AG04450 (cell line): ENCODE measurements at regions not wholly inside any gene's neighbourhood (a gene's known extent, or its start where the extent isn't known, plus 50 kb on each side); places are given as distances from the start of the nearest gene placed in this dataset.

Source experiments
- CTCF ChIA-PET: fragments of 300-600, 350-600 bp; formaldehyde crosslinking; extraction: SDS; loops from one replicate; lab custom pipeline; 2022; ENCODE audit warnings: antibody characterized with exemption, inconsistent platforms; lab: Charles Lee
- POLR2A ChIA-PET: fragments of 350-600 bp; formaldehyde crosslinking; extraction: SDS; loops from one replicate; lab custom pipeline; 2021; ENCODE audit warnings: antibody characterized with exemption, inconsistent platforms; lab: Yijun Ruan, JAX
- DNase-seq: peaks from one replicate; pipeline ENCODE4 v3.0.0-alpha.2; 2011; ENCODE audit warnings: low read depth, low spot score
- H3K27ac ChIP-seq: one replicate; pipeline ENCODE4 v1.5.1; 2012; ENCODE audit warnings: low read depth, low read length, control low read depth
- H3K27me3 ChIP-seq: one replicate; pipeline ENCODE4 v1.6.0; 2012; ENCODE audit warnings: low read length; ENCODE audit not compliant: control insufficient read depth, insufficient read depth
- H3K4me3 ChIP-seq: 2 replicates; pipeline ENCODE4 v1.5.1; 2011; ENCODE audit warnings: mild to moderate bottlenecking, low read depth, low read length, control low read depth
- H3K9me3 ChIP-seq: 2 replicates; pipeline ENCODE4 v1.5.1; 2012; ENCODE audit warnings: low read length; ENCODE audit not compliant: control insufficient read depth, insufficient read depth
- CTCF ChIP-seq: IDR thresholded peaks from 2 replicates; pipeline ENCODE4 v1.5.1; 2011; ENCODE audit warnings: low read depth, low read length, control low read depth, inconsistent platforms

DNA sequence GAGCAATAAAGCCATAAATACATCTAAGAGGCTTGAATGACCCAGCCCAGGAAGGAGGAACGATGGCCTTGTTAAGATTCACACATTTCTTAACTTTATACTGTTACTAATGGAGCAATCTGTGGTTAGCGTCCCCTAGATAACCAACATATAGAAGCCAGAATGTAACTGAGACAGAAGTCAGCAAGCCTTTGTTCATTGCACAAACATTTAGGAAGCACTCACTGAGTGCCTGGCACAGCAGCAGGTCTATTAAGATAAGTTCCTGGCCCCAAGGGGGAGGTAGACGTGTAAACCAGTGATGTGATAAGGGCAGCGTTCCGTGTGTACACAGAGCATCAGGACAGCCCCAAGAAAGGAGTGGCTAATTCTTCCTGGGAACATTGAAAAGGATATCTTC is 63.6 kb upstream of the ATL2 start:
- Histone ChIP-seq H3K27me3 (peaks cover 43% of the 10 kb centered on the region), H3K9me3 (no peaks in the 10 kb centered on the region), H3K27ac (no peak overlapping the region), H3K4me3 (no peak overlapping the region)
- ChIA-PET CTCF (no interaction called here), POLR2A (no interaction called here)
- TF ChIP-seq CTCF: no peak
- no peak for DNase-seq

DNA sequence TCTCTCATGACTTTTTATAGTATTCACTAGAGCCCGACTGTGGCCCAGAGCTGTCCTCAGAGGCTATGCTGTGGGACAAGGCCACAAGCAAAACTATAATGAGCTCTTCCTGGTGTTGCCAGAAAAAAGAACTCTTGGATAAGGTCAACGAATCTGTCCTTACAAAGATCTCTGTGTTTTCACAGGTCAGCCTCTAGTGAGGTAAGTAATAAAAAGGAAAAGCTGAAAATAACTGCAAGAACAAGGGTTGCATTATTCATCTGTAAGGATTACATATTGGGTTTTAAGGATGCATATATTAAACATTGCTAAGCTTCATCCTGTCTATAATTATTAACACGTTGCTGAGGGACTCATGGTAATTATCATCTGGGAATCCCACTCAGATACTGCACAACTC is 62.8 kb upstream of the ATL2 start:
- DNase-seq: no peak
- H3K9me3 ChIP-seq: no peaks in the 10 kb centered on the region
- ChIA-PET CTCF (interaction anchor here (1.6 kb wide), 1 partner anchor 10 kb away, joined by 4 read pairs; no protein-coding TSS in a partner anchor), POLR2A (no interaction called here)
- peaks cover 42% of the 10 kb centered on the region for H3K27me3 ChIP-seq
- no peak overlapping the region for H3K4me3 ChIP-seq
- no peak for TF ChIP-seq CTCF
- H3K27ac ChIP-seq: no peak overlapping the region

DNA sequence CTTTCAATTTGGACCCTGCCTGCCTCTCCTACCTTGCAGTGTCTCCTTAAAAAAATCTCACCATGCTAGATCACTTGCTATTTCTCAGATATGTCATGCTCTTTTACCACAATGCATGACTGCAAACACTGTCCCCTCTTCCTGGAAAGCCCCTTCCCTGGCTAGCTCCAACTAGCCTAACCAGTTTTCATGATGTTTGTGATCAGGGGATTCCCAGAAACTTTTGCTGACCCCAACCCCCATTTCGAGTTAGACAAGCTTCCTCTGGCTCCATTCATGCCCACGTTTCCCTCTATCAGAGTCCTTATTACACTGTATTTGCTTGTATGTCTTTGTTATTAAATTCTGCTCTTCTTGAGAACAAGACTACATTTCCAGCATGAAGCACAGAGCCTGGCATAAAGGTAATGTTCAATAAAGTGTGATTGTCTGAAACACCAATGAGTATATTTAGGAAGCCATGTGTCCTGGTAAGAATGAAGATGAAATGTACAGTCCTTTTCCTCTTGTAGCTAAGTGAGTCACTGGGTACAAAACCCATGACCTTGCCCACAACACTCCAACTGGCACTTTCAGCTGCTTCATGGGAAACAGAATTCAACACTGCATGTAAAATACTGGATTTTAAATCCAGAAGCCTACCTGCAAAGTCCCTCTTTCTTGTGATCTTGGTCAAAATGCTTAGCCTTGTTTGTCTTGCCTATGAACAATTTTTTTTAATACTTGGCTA is 62.0 kb upstream of the ATL2 start:
- TF ChIP-seq CTCF: no peak
- Histone ChIP-seq H3K9me3 (peaks cover 3% of the 10 kb centered on the region; the same call in 1 of the 2 replicates), H3K27ac (no peak overlapping the region), H3K4me3 (no peak overlapping the region), H3K27me3 (peaks cover 48% of the 10 kb centered on the region)
- DNase-seq: no peak
- POLR2A ChIA-PET: no interaction called here
- CTCF ChIA-PET: interaction anchor here (1.6 kb wide), 1 partner anchor 9 kb away, joined by 4 read pairs; no protein-coding TSS in a partner anchor

- POLR2A ChIA-PET: no interaction called here
- peaks cover 46% of the 10 kb centered on the region for H3K27me3 ChIP-seq
- CTCF ChIA-PET: interaction anchor here (0.8 to 1.6 kb wide), 2 partner anchors 8 to 123 kb away, joined by 4 to 6 read pairs; no protein-coding TSS in a partner anchor
- no peak overlapping the region for H3K27ac ChIP-seq
- H3K9me3 ChIP-seq: peaks cover 3% of the 10 kb centered on the region; the same call in 1 of the 2 replicates
- DNase-seq: no peak
- no peak overlapping the region for H3K4me3 ChIP-seq
- no peak for TF ChIP-seq CTCF
Observed at GRCh38 chr2:38438133-38438882, 61.2 kb upstream of the ATL2 start.

GRCh38 chr2:38436227-38436664 is 59.2 kb upstream of the ATL2 start:
- Histone ChIP-seq H3K27me3 (peaks cover 36% of the 10 kb centered on the region), H3K4me3 (no peak overlapping the region), H3K9me3 (peaks cover 3% of the 10 kb centered on the region; the same call in 1 of the 2 replicates), H3K27ac (no peak overlapping the region)
- TF ChIP-seq CTCF: no peak
- CTCF ChIA-PET: no interaction called here
- DNase-seq: no peak
- POLR2A ChIA-PET: no interaction called here
